ENCODE measurements at regions not wholly inside any gene's neighbourhood (a gene's known extent, or its start where the extent isn't known, plus 50 kb on each side); places are given as distances from the start of the nearest gene placed in this dataset.

- no TSS peak for BruUV-seq (replicated peaks)
- no peak overlapping the region for H3K9ac ChIP-seq (replicated peaks; ENCODE audit: extremely low read depth, insufficient read depth, low read length)
- no peaks in the 10 kb centered on the region for H3K9me3 ChIP-seq (replicated peaks; ENCODE audit: control insufficient read depth, insufficient read depth, low read length)
- no peaks in the 10 kb centered on the region for H3K79me2 ChIP-seq (ENCODE audit: control insufficient read depth, insufficient read depth, low read length)
- no peaks in the 10 kb centered on the region for H3K9me1 ChIP-seq (replicated peaks; ENCODE audit: control insufficient read depth, extremely low read depth, insufficient read depth, low read length)
- peaks cover 0 to 9% of the 10 kb centered on the region in 2 experiments for H3K27me3 ChIP-seq (ENCODE audit: control insufficient read depth in 2 of 2, insufficient read depth in 2 of 2, low read length in 2 of 2)
- H2AFZ ChIP-seq (ENCODE audit: low read depth, low read length): no peak overlapping the region
- H3K36me3 ChIP-seq (ENCODE audit: control insufficient read depth in 2 of 2, extremely low read depth in 1 of 2, insufficient read depth in 2 of 2, low read length in 2 of 2): no peaks in the 10 kb centered on the region
- H3K4me3 ChIP-seq (replicated peaks in 1 of 3; ENCODE audit: insufficient read depth in 1 of 3, low read depth in 1 of 3, low read length in 3 of 3): no peak overlapping the region
- no peak overlapping the region for H3K4me2 ChIP-seq (ENCODE audit: insufficient read depth, low read length)
- no peak for DNase-seq (ENCODE audit: low read depth, low spot score)
- POLR2A ChIA-PET: no interaction called here
- H3K27ac ChIP-seq (ENCODE audit: insufficient read depth, low read depth, low read length): no peak overlapping the region
- dilution Hi-C loops (cut with MboI; ENCODE audit: extremely low pct_ligation_motif_present, low sequenced_read_pairs) (no loop called here), intact Hi-C loops (cut with micrococcal nuclease) (no loop called here)
- no peaks in the 10 kb centered on the region for H3K4me1 ChIP-seq (ENCODE audit: control insufficient read depth, extremely low read depth, insufficient read depth, low read length)
- no peak for FAIRE-seq
- TF ChIP-seq EZH2 (IDR thresholded peaks at IDR 0.05; ENCODE audit: borderline replicate concordance, low read depth, low read length, severe bottlenecking) (no peak), JUN (IDR thresholded peaks at IDR 0.05; ENCODE audit: borderline replicate concordance, insufficient read depth, insufficient read length, low read depth) (no peak), MYC (IDR thresholded peaks at IDR 0.05; ENCODE audit: low read depth, low read length) (no peak), POLR2A (IDR thresholded peaks at IDR 0.05; ENCODE audit: low read depth, low read length) (no peak), GATA2 (IDR thresholded peaks at IDR 0.05; ENCODE audit: insufficient read depth, insufficient read length, low read depth, low read length) (no peak), FOS (IDR thresholded peaks at IDR 0.05; ENCODE audit: borderline replicate concordance, insufficient read depth, low read length) (no peak), POLR2AphosphoS5 (IDR thresholded peaks at IDR 0.05; ENCODE audit: insufficient read depth, low read depth, low read length) (no peak)
- TF ChIP-seq, protein P1, sequence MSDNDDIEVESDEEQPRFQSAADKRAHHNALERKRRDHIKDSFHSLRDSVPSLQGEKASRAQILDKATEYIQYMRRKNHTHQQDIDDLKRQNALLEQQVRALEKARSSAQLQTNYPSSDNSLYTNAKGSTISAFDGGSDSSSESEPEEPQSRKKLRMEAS (IDR thresholded peaks at IDR 0.05; ENCODE audit: insufficient read depth, insufficient read length): no peak
- TF ChIP-seq, protein P2, sequence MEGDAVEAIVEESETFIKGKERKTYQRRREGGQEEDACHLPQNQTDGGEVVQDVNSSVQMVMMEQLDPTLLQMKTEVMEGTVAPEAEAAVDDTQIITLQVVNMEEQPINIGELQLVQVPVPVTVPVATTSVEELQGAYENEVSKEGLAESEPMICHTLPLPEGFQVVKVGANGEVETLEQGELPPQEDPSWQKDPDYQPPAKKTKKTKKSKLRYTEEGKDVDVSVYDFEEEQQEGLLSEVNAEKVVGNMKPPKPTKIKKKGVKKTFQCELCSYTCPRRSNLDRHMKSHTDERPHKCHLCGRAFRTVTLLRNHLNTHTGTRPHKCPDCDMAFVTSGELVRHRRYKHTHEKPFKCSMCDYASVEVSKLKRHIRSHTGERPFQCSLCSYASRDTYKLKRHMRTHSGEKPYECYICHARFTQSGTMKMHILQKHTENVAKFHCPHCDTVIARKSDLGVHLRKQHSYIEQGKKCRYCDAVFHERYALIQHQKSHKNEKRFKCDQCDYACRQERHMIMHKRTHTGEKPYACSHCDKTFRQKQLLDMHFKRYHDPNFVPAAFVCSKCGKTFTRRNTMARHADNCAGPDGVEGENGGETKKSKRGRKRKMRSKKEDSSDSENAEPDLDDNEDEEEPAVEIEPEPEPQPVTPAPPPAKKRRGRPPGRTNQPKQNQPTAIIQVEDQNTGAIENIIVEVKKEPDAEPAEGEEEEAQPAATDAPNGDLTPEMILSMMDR (IDR thresholded peaks at IDR 0.05; ENCODE audit: extremely low read depth in 1 of 2, insufficient read depth in 1 of 2, low read depth in 1 of 2, low read length in 2 of 2): no peak
- CTCF ChIA-PET: no interaction called here
- H4K20me1 ChIP-seq (replicated peaks; ENCODE audit: control insufficient read depth, extremely low read depth, insufficient read depth, low read length): no peaks in the 10 kb centered on the region
Measured at GRCh38 chr3:35502699-35503098, 136.6 kb upstream of the ARPP21 start.

Data from endothelial cell of umbilical vein (primary cell).